ENCODE measurements at regions not wholly inside any gene's neighbourhood (a gene's known extent, or its start where the extent isn't known, plus 50 kb on each side); places are given as distances from the start of the nearest gene placed in this dataset.
A peak's percentile ranks its signal among the peaks of the same experiment; 100 is the strongest.

GRCh38 chr15:93265111-93265556, 176.1 kb upstream of the RGMA start:
- in situ Hi-C loops (cut with MboI; ENCODE audit: low sequenced_read_pairs in 4 of 4) (no loop called here), intact Hi-C loops (cut with DNase I; ENCODE audit: low total_unique reads) (no loop called here)
- Histone ChIP-seq H3K4me3 (no peak overlapping the region), H3K27me3 (no peaks in the 10 kb centered on the region), H3K9me3 (no peaks in the 10 kb centered on the region), H3K36me3 (no peaks in the 10 kb centered on the region), H3K4me1 (no peaks in the 10 kb centered on the region), H3K27ac (no peak overlapping the region)
- no peak for TF ChIP-seq CTCF (IDR thresholded peaks at IDR 0.05 in 4 of 5, conservative IDR thresholded peaks at IDR 0.05 in 1 of 5)
- no peak for TF ChIP-seq POLR2A (IDR thresholded peaks at IDR 0.05)
- ATAC-seq, result no peak
- no peak for DNase-seq

GRCh38 chr15:93261845-93262244, 172.8 kb upstream of the RGMA start:
- DNase-seq (peak in 1 of 2 donors; percentile 72), ATAC-seq (peak; percentile 47 to 96)
- H3K4me3 ChIP-seq, result no peak overlapping the region
- H3K27ac ChIP-seq, result no peak overlapping the region
- in situ Hi-C loops (cut with MboI; ENCODE audit: low sequenced_read_pairs in 4 of 4), result no loop called here
- H3K9me3 ChIP-seq, result no peaks in the 10 kb centered on the region
- H3K4me1 ChIP-seq, result no peaks in the 10 kb centered on the region
- H3K36me3 ChIP-seq, result no peaks in the 10 kb centered on the region
- no peaks in the 10 kb centered on the region for H3K27me3 ChIP-seq
- TF ChIP-seq POLR2A (IDR thresholded peaks at IDR 0.05) (no peak), CTCF (IDR thresholded peaks at IDR 0.05 in 4 of 5, conservative IDR thresholded peaks at IDR 0.05 in 1 of 5) (no peak)
- intact Hi-C loops (cut with DNase I; ENCODE audit: low total_unique reads), result no loop called here

GRCh38 chr15:93257920-93258319, 168.9 kb upstream of the RGMA start:
- H3K4me1 ChIP-seq, result peaks cover 0 to 5% of the 10 kb centered on the region in 2 donors
- no peaks in the 10 kb centered on the region for H3K36me3 ChIP-seq
- peak in 1 of 2 donors; percentile 48 for DNase-seq
- TF ChIP-seq POLR2A (IDR thresholded peaks at IDR 0.05) (no peak), CTCF (IDR thresholded peaks at IDR 0.05 in 4 of 5, conservative IDR thresholded peaks at IDR 0.05 in 1 of 5) (no peak)
- no peak overlapping the region for H3K27ac ChIP-seq
- H3K9me3 ChIP-seq, result no peaks in the 10 kb centered on the region
- intact Hi-C loops (cut with DNase I; ENCODE audit: low total_unique reads), result loop anchor here (10.0 kb wide), 1 partner anchor 63 kb away; no protein-coding TSS in a partner anchor
- H3K4me3 ChIP-seq, result no peak overlapping the region
- no peaks in the 10 kb centered on the region for H3K27me3 ChIP-seq
- ATAC-seq, result no peak
- in situ Hi-C loops (cut with MboI; ENCODE audit: low sequenced_read_pairs in 4 of 4), result no loop called here

GRCh38 chr15:93253681-93254080, 164.7 kb upstream of the RGMA start:
- DNase-seq (peak in 1 of 2 donors; percentile 19), ATAC-seq (no peak)
- Histone ChIP-seq H3K9me3 (no peaks in the 10 kb centered on the region), H3K27ac (no peak overlapping the region), H3K27me3 (no peaks in the 10 kb centered on the region), H3K4me1 (peaks cover 5 to 6% of the 10 kb centered on the region in 2 donors), H3K4me3 (no peak overlapping the region), H3K36me3 (no peaks in the 10 kb centered on the region)
- intact Hi-C loops (cut with DNase I; ENCODE audit: low total_unique reads), result loop anchor here (5.0 to 10.0 kb wide), 2 partner anchors 59 to 166 kb away; partner anchors contain the start of gene RGMA
- in situ Hi-C loops (cut with MboI; ENCODE audit: low sequenced_read_pairs in 4 of 4), result no loop called here
- TF ChIP-seq POLR2A (IDR thresholded peaks at IDR 0.05), result no peak

GRCh38 chr15:93252780-93253179, 163.8 kb upstream of the RGMA start:
- H3K4me3 ChIP-seq, result no peak overlapping the region
- peaks cover 5 to 6% of the 10 kb centered on the region in 2 donors for H3K4me1 ChIP-seq
- TF ChIP-seq POLR2A (IDR thresholded peaks at IDR 0.05) (no peak), CTCF (IDR thresholded peaks at IDR 0.05 in 4 of 5, conservative IDR thresholded peaks at IDR 0.05 in 1 of 5) (no peak)
- DNase-seq, result no peak
- no peaks in the 10 kb centered on the region for H3K9me3 ChIP-seq
- H3K36me3 ChIP-seq, result no peaks in the 10 kb centered on the region
- no peak overlapping the region for H3K27ac ChIP-seq
- no peak for ATAC-seq
- no peaks in the 10 kb centered on the region for H3K27me3 ChIP-seq
- intact Hi-C loops (cut with DNase I; ENCODE audit: low total_unique reads), result loop anchor here (5.0 to 10.0 kb wide), 2 partner anchors 58 to 165 kb away; partner anchors contain the start of gene RGMA
- in situ Hi-C loops (cut with MboI; ENCODE audit: low sequenced_read_pairs in 4 of 4), result no loop called here

Data from gastrocnemius medialis (tissue), 4 donors.